IMR-90 (cell line): ENCODE measurements at regions not wholly inside any gene's neighbourhood (a gene's known extent, or its start where the extent isn't known, plus 50 kb on each side); places are given as distances from the start of the nearest gene placed in this dataset.

ENCODE experiments used
- ATAC-seq: fragments of 200-7000 bp; cut with Tn5 transposase; 2 replicates; pipeline ENCODE4 v1.9.1; 2020; ENCODE audit warnings: low read depth, mild to moderate bottlenecking, moderate library complexity
- BruUV-seq: library from RNA; stranded (reverse); fragments of 400-500 nt; replicated peaks from 2 replicates; lab custom pipeline; 2021; lab: Mats Ljungman, UMichigan
- CTCF ChIA-PET: fragments of 300-600 bp; formaldehyde crosslinking; extraction: SDS; loops from one replicate; lab custom pipeline; 2021; ENCODE audit warnings: antibody characterized with exemption; lab: Yijun Ruan, JAX
- POLR2A ChIA-PET: fragments of 300-600 bp; sonication (Branson Sonifier 250); formaldehyde crosslinking; loops from one replicate; lab custom pipeline; 2022; ENCODE audit warnings: antibody characterized with exemption; ENCODE audit not compliant: unreplicated experiment; lab: Charles Lee
- DNase-seq: peaks from one replicate; pipeline ENCODE4 v3.0.0; 2013
- H2AFZ ChIP-seq: replicated peaks from 2 replicates; pipeline ENCODE3; 2013; ENCODE audit warnings: low read length, mild to moderate bottlenecking; ENCODE audit not compliant: poor library complexity
- H2AK5ac ChIP-seq: 2 replicates; pipeline ENCODE4 v1.6.1; 2013; ENCODE audit warnings: low read depth, low read length, inconsistent platforms
- H2AK9ac ChIP-seq: replicated peaks from 2 replicates; pipeline ENCODE3; 2013; ENCODE audit warnings: mild to moderate bottlenecking, low read depth, low read length, moderate library complexity; ENCODE audit not compliant: poor library complexity
- H2BK120ac ChIP-seq: 2 replicates; pipeline ENCODE4 v1.6.1; 2013; ENCODE audit warnings: low read depth, low read length, inconsistent platforms
- H2BK15ac ChIP-seq: 3 replicates; pipeline ENCODE4 v1.6.1; 2013; ENCODE audit warnings: low read depth, low read length, inconsistent platforms
- H2BK20ac ChIP-seq: 2 replicates; pipeline ENCODE4 v1.6.1; 2013; ENCODE audit warnings: low read depth, mild to moderate bottlenecking, inconsistent platforms, low read length, moderate library complexity
- H2BK5ac ChIP-seq: 2 replicates; pipeline ENCODE4 v1.6.1; 2013; ENCODE audit warnings: mild to moderate bottlenecking, low read depth, low read length, inconsistent platforms; ENCODE audit not compliant: poor library complexity, severe bottlenecking
- H3K14ac ChIP-seq: replicated peaks from 2 replicates; pipeline ENCODE4 v1.6.1; 2013; ENCODE audit warnings: low read depth, low read length, inconsistent platforms
- H3K18ac ChIP-seq: 2 replicates; pipeline ENCODE4 v1.6.1; 2013; ENCODE audit warnings: low read depth, low read length, control low read depth
- H3K23ac ChIP-seq: 2 replicates; pipeline ENCODE4 v1.6.1; 2013; ENCODE audit warnings: low read depth, low read length, inconsistent platforms
- H3K27ac ChIP-seq: 2 replicates; pipeline ENCODE4 v1.5.1; 2013; ENCODE audit warnings: mild to moderate bottlenecking, control low read depth, low read length; ENCODE audit not compliant: insufficient read depth
- H3K27me3 ChIP-seq: 2 replicates; pipeline ENCODE4 v1.6.1; 2013; ENCODE audit warnings: low read length; ENCODE audit not compliant: control insufficient read depth, insufficient read depth
- H3K36me3 ChIP-seq: 2 replicates; pipeline ENCODE4 v1.6.1; 2013; ENCODE audit warnings: low read length, mixed read lengths; ENCODE audit not compliant: control insufficient read depth, insufficient read depth
- H3K4ac ChIP-seq: 2 replicates; pipeline ENCODE4 v1.6.1; 2013; ENCODE audit warnings: low read depth, low read length, inconsistent platforms
- H3K4me1 ChIP-seq: 2 replicates; pipeline ENCODE4 v1.6.1; 2013; ENCODE audit warnings: low read length, mixed read lengths; ENCODE audit not compliant: control insufficient read depth, insufficient read depth
- H3K4me2 ChIP-seq: 2 replicates; pipeline ENCODE4 v1.6.1; 2013; ENCODE audit warnings: low read depth, mild to moderate bottlenecking, control low read depth, low read length, moderate library complexity
- H3K4me3 ChIP-seq: 2 replicates; pipeline ENCODE4 v1.5.1; 2013; ENCODE audit warnings: low read depth, mild to moderate bottlenecking, control low read depth, low read length, moderate library complexity; ENCODE audit not compliant: insufficient read depth
- H3K56ac ChIP-seq: 2 replicates; pipeline ENCODE4 v1.6.1; 2013; ENCODE audit warnings: low read length, inconsistent platforms; ENCODE audit not compliant: insufficient read depth; ENCODE audit errors: extremely low read depth
- H3K79me1 ChIP-seq, 2 experiments: 2 replicates each; pipeline ENCODE4 v1.6.1; 2013; ENCODE audit warnings: low read length in 2 of 2, inconsistent platforms in 1 of 2, low read depth in 1 of 2
- H3K9ac ChIP-seq: 2 replicates; pipeline ENCODE4 v1.6.1; 2013; ENCODE audit warnings: low read depth, low read length, control low read depth
- H3K9me1 ChIP-seq: 2 replicates; pipeline ENCODE4 v1.6.1; 2013; ENCODE audit warnings: low read length, inconsistent platforms; ENCODE audit not compliant: insufficient read depth
- H3K9me3 ChIP-seq: 2 replicates; pipeline ENCODE4 v1.6.1; 2013; ENCODE audit warnings: low read length; ENCODE audit not compliant: control insufficient read depth, insufficient read depth
- H4K20me1 ChIP-seq: 2 replicates; pipeline ENCODE4 v1.6.1; 2013; ENCODE audit warnings: low read length, inconsistent platforms; ENCODE audit not compliant: insufficient read depth
- H4K5ac ChIP-seq: 2 replicates; pipeline ENCODE4 v1.6.1; 2013; ENCODE audit warnings: mild to moderate bottlenecking, low read depth, low read length, control low read depth
- H4K8ac ChIP-seq, 2 experiments: 2 replicates each; pipeline ENCODE4 v1.6.1; 2013; ENCODE audit warnings: low read depth in 2 of 2, low read length in 2 of 2, control low read depth in 1 of 2, inconsistent platforms in 1 of 2
- H4K91ac ChIP-seq: 2 replicates; pipeline ENCODE4 v1.6.1; 2013; ENCODE audit warnings: low read depth, low read length, inconsistent platforms; ENCODE audit not compliant: insufficient read depth
- CEBPB ChIP-seq: IDR thresholded peaks from 2 replicates; pipeline ENCODE4 v1.6.1; 2012; ENCODE audit warnings: low read depth, low read length, improper control_type of control experiment
- MAZ ChIP-seq: IDR thresholded peaks from 2 replicates; pipeline ENCODE4 v1.6.1; 2012; ENCODE audit warnings: low read depth, mild to moderate bottlenecking, low read length, improper control_type of control experiment, moderate library complexity, borderline replicate concordance
- MXI1 ChIP-seq: IDR thresholded peaks from 2 replicates; pipeline ENCODE4 v1.6.1; 2012; ENCODE audit warnings: low read depth, mild to moderate bottlenecking, low read length, moderate library complexity, borderline replicate concordance
- POLR2A ChIP-seq: IDR thresholded peaks from 2 replicates; pipeline ENCODE4 v1.6.1; 2012; ENCODE audit warnings: mild to moderate bottlenecking, low read depth, low read length
- WGBS, 2 experiments: methylation state at CpG; one replicate each; pipeline versions ENCODE4 v1.1.5 to v1.1.7; 2013; ENCODE audit warnings: missing lambda C conversion rate in 2 of 2; ENCODE audit not compliant: insufficient read length in 1 of 2; ENCODE audit errors: extremely low coverage in 2 of 2; 5-methylcytosine and 5-hydroxymethylcytosine counted together
- dilution Hi-C: fragments of 300-500 bp; cut with HindIII; formaldehyde crosslinking; loops from one replicate; pipeline ENCODE4 v1.14.3; 2018; ENCODE audit warnings: low sequenced_read_pairs; ENCODE audit not compliant: unreplicated experiment
- in situ Hi-C: fragments of 300-500 bp; cut with MboI; formaldehyde crosslinking; loops from 3 replicates; pipeline ENCODE4 v1.14.3; 2019; ENCODE audit warnings: low sequenced_read_pairs, inconsistent platforms, mixed read lengths
- intact Hi-C: fragments of 100-400 bp; cut with micrococcal nuclease; formaldehyde crosslinking; loops from 2 replicates; pipeline ENCODE4 v1.10.0; 2022
- TF ChIP-seq, protein P1 (sequence below): fragments of 150-350 bp; IDR thresholded peaks from 2 replicates; pipeline ENCODE4 v1.6.1; 2016; ENCODE audit warnings: low read depth, mild to moderate bottlenecking, low read length, moderate library complexity, borderline replicate concordance

DNA sequence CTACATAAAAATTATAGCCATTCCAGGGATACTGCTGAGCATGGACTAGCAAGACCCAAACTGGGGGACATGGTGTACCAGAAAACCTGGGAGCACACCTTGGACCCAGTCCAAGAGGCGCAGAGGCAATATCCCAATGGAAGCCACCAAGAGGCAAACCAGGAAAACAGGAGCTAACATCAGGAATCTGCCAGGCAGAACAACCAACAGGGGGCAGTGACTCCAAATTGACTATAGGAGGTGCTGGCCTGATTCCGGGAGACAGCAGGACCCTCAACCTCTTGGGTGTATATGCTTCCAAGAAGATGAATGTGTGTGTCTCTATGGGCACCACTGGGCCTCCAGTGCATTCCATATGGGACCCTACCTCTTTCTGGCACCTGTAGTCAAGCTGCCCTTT is 172.7 kb upstream of the ARL4C start:
- peak overlapping the region; percentile 99 for H2BK20ac ChIP-seq
- peak overlapping the region; percentile 95 for H4K91ac ChIP-seq
- H3K9ac ChIP-seq, result no peak overlapping the region
- H3K4me2 ChIP-seq, result peak overlapping the region; percentile 12; the same call in 1 of the 2 replicates
- peak overlapping the region; percentile 89 for H2BK5ac ChIP-seq
- H4K8ac ChIP-seq, result peak overlapping the region; percentile 52 to 94
- H3K4me3 ChIP-seq, result no peak overlapping the region
- peak overlapping the region; percentile 80 for H2BK15ac ChIP-seq
- H3K23ac ChIP-seq, result peak overlapping the region; percentile 96
- TF ChIP-seq MAZ (no peak), MXI1 (no peak), POLR2A (no peak), CEBPB (no peak)
- TF ChIP-seq, protein P1, sequence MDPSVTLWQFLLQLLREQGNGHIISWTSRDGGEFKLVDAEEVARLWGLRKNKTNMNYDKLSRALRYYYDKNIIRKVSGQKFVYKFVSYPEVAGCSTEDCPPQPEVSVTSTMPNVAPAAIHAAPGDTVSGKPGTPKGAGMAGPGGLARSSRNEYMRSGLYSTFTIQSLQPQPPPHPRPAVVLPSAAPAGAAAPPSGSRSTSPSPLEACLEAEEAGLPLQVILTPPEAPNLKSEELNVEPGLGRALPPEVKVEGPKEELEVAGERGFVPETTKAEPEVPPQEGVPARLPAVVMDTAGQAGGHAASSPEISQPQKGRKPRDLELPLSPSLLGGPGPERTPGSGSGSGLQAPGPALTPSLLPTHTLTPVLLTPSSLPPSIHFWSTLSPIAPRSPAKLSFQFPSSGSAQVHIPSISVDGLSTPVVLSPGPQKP, result no peak
- H3K79me1 ChIP-seq, result peaks cover 0 to 26% of the 10 kb centered on the region in 2 experiments; a peak in 2 of 4 replicates
- no peaks in the 10 kb centered on the region for H3K27me3 ChIP-seq
- in situ Hi-C loops, result no loop called here
- no peak for ATAC-seq
- H2AK9ac ChIP-seq, result peak overlapping the region; percentile 88
- peak overlapping the region; percentile 27; the same call in 1 of the 2 replicates for H3K56ac ChIP-seq
- dilution Hi-C loops, result no loop called here
- H2BK120ac ChIP-seq, result peak overlapping the region; percentile 99
- intact Hi-C loops, result loop anchor here (10.0 kb wide), 1 partner anchor 315 kb away; no protein-coding TSS in a partner anchor
- peak overlapping the region; percentile 83; the same call in 1 of the 2 replicates for H4K5ac ChIP-seq
- H3K4me1 ChIP-seq, result peaks cover 35% of the 10 kb centered on the region
- no TSS peak for BruUV-seq
- H3K9me1 ChIP-seq, result peaks cover 21% of the 10 kb centered on the region
- H3K9me3 ChIP-seq, result peaks cover 2% of the 10 kb centered on the region
- peak overlapping the region; percentile 97 for H3K4ac ChIP-seq
- H3K14ac ChIP-seq, result peak overlapping the region; percentile 97
- H2AFZ ChIP-seq, result no peak overlapping the region
- no peaks in the 10 kb centered on the region for H3K36me3 ChIP-seq
- H4K20me1 ChIP-seq, result no peaks in the 10 kb centered on the region
- 100% methylated on average over 1 of the region's 2 CpGs; no CpG with 5 or more reads in 1 of the 2 experiments for WGBS, 2 experiments
- peak overlapping the region; percentile 61 for H3K27ac ChIP-seq
- POLR2A ChIA-PET, result no interaction called here
- CTCF ChIA-PET, result no interaction called here
- peak overlapping the region; percentile 96 for H3K18ac ChIP-seq
- no peak for DNase-seq
- peak overlapping the region; percentile 86 for H2AK5ac ChIP-seq
